H9 (cell line): ENCODE measurements at regions not wholly inside any gene's neighbourhood (a gene's known extent, or its start where the extent isn't known, plus 50 kb on each side); places are given as distances from the start of the nearest gene placed in this dataset.
A peak's percentile ranks its signal among the peaks of the same experiment; 100 is the strongest.
"Not testable (repeated sequence)": the region's sequence is repeated elsewhere in the genome, so short reads cannot be mapped to it uniquely, and the experiment has no call there.

Experiments
- DNase-seq: peaks from one replicate; pipeline ENCODE4 v3.0.0-alpha.2; 2017
- H2AFZ ChIP-seq: one replicate; pipeline ENCODE4 v1.6.1; 2013; ENCODE audit warnings: mild to moderate bottlenecking, low read length, control low read depth, moderate library complexity
- H2AK5ac ChIP-seq: 2 replicates; pipeline ENCODE4 v1.6.1; 2013; ENCODE audit warnings: low read length, control low read depth, mixed read lengths; ENCODE audit not compliant: insufficient read length
- H2BK120ac ChIP-seq: one replicate; pipeline ENCODE4 v1.6.1; 2013; ENCODE audit warnings: low read depth, mild to moderate bottlenecking, low read length, control low read depth, inconsistent platforms; ENCODE audit not compliant: poor library complexity, severe bottlenecking
- H2BK12ac ChIP-seq: 2 replicates; pipeline ENCODE4 v1.6.1; 2013; ENCODE audit warnings: low read length, control low read depth, mixed read lengths, low read depth; ENCODE audit not compliant: insufficient read length
- H2BK15ac ChIP-seq: 2 replicates; pipeline ENCODE4 v1.6.1; 2013; ENCODE audit warnings: low read depth, low read length, control low read depth
- H2BK20ac ChIP-seq: one replicate; pipeline ENCODE4 v1.6.1; 2013; ENCODE audit warnings: low read depth, mild to moderate bottlenecking, low read length, control low read depth, inconsistent platforms; ENCODE audit not compliant: poor library complexity, severe bottlenecking
- H2BK5ac ChIP-seq: 2 replicates; pipeline ENCODE4 v1.6.1; 2013; ENCODE audit warnings: low read length, control low read depth, mixed read lengths; ENCODE audit not compliant: insufficient read length
- H3K14ac ChIP-seq: 2 replicates; pipeline ENCODE4 v1.6.1; 2013; ENCODE audit warnings: low read length, control low read depth; ENCODE audit not compliant: insufficient read depth
- H3K18ac ChIP-seq: 2 replicates; pipeline ENCODE4 v1.6.1; 2013; ENCODE audit warnings: low read depth, mild to moderate bottlenecking, mixed read lengths, low read length, control low read depth; ENCODE audit not compliant: insufficient read length
- H3K23ac ChIP-seq: 2 replicates; pipeline ENCODE4 v1.6.1; 2013; ENCODE audit warnings: low read length, control low read depth, mixed read lengths, low read depth; ENCODE audit not compliant: insufficient read length
- H3K23me2 ChIP-seq: 2 replicates; pipeline ENCODE4 v1.6.1; 2013; ENCODE audit warnings: low read depth, mild to moderate bottlenecking, mixed read lengths, low read length, control low read depth; ENCODE audit not compliant: insufficient read length, poor library complexity, severe bottlenecking
- H3K27ac ChIP-seq: 2 replicates; pipeline ENCODE4 v1.5.1; 2013; ENCODE audit warnings: low read length, control low read depth, mixed read lengths, low read depth; ENCODE audit not compliant: insufficient read length
- H3K27me3 ChIP-seq: 2 replicates; pipeline ENCODE4 v1.6.1; 2013; ENCODE audit warnings: low read length, control low read depth, inconsistent platforms; ENCODE audit not compliant: insufficient read depth
- H3K4ac ChIP-seq: 2 replicates; pipeline ENCODE4 v1.6.1; 2013; ENCODE audit warnings: low read depth, mild to moderate bottlenecking, control low read depth, inconsistent platforms, low read length, moderate library complexity
- H3K4me1 ChIP-seq: 2 replicates; pipeline ENCODE4 v1.6.1; 2013; ENCODE audit warnings: low read length, control low read depth, inconsistent platforms; ENCODE audit not compliant: insufficient read depth
- H3K4me2 ChIP-seq: 2 replicates; pipeline ENCODE4 v1.6.1; 2013; ENCODE audit warnings: low read length, control low read depth, mixed read lengths; ENCODE audit not compliant: insufficient read length, insufficient read depth
- H3K56ac ChIP-seq: 2 replicates; pipeline ENCODE4 v1.6.1; 2013; ENCODE audit warnings: low read depth, mild to moderate bottlenecking, mixed read lengths, low read length, control low read depth; ENCODE audit not compliant: insufficient read length
- H3K79me1 ChIP-seq: 2 replicates; pipeline ENCODE4 v1.6.1; 2013; ENCODE audit warnings: low read depth, mild to moderate bottlenecking, moderate library complexity, low read length, control low read depth, inconsistent platforms; ENCODE audit not compliant: insufficient read depth, poor library complexity, severe bottlenecking
- H3K79me2 ChIP-seq: 2 replicates; pipeline ENCODE4 v1.6.1; 2013; ENCODE audit warnings: low read length, control low read depth, inconsistent platforms; ENCODE audit not compliant: insufficient read depth
- H3K9ac ChIP-seq: 2 replicates; pipeline ENCODE4 v1.6.1; 2013; ENCODE audit warnings: low read length, control low read depth, mixed read lengths; ENCODE audit not compliant: insufficient read length; ENCODE audit errors: extremely low read depth
- H3K9me3 ChIP-seq: one replicate; pipeline ENCODE4 v1.6.1; 2013; ENCODE audit warnings: low read depth, low read length, inconsistent platforms; ENCODE audit not compliant: control insufficient read depth
- H3T11ph ChIP-seq: one replicate; pipeline ENCODE4 v1.6.1; 2013; ENCODE audit warnings: mild to moderate bottlenecking, low read length, control low read depth, inconsistent platforms
- H4K20me1 ChIP-seq: one replicate; pipeline ENCODE4 v1.6.1; 2013; ENCODE audit not compliant: control insufficient read depth, insufficient read length, insufficient read depth
- H4K5ac ChIP-seq: 2 replicates; pipeline ENCODE4 v1.6.1; 2013; ENCODE audit warnings: low read depth, mild to moderate bottlenecking, mixed read lengths, low read length, control low read depth; ENCODE audit not compliant: insufficient read length
- H4K8ac ChIP-seq: replicated peaks from 2 replicates; pipeline ENCODE4 v1.6.1; 2013; ENCODE audit warnings: low read length, control low read depth, mixed read lengths, low read depth; ENCODE audit not compliant: insufficient read length
- H4K91ac ChIP-seq: 2 replicates; pipeline ENCODE4 v1.6.1; 2013; ENCODE audit warnings: low read depth, mild to moderate bottlenecking, moderate library complexity, mixed read lengths, low read length, control low read depth; ENCODE audit not compliant: insufficient read length
- H3K27ac Mint-ChIP-seq, 3 experiments: 2 replicates in 2 of 3; 3 replicates in 1 of 3; pipeline ENCODE4 v1.8.0; 2020 to 2021; ENCODE audit warnings: mixed read lengths in 3 of 3, mild to moderate bottlenecking in 1 of 3, moderate library complexity in 1 of 3
- H3K27me3 Mint-ChIP-seq: 2 replicates; pipeline ENCODE4 v1.8.0; 2021; ENCODE audit warnings: low read depth, mild to moderate bottlenecking, moderate library complexity, mixed read lengths
- H3K36me3 Mint-ChIP-seq, 3 experiments: 2 replicates in 2 of 3; 3 replicates in 1 of 3; pipeline ENCODE4 v1.8.0; 2020 to 2021; ENCODE audit warnings: low read depth in 3 of 3, mixed read lengths in 3 of 3; ENCODE audit not compliant: insufficient read depth in 1 of 3
- H3K4me1 Mint-ChIP-seq, 2 experiments: 2 replicates each; pipeline ENCODE4 v1.8.0; 2020; ENCODE audit warnings: mixed read lengths in 2 of 2
- H3K4me3 Mint-ChIP-seq, 2 experiments: 2 replicates in 1 of 2; 3 replicates in 1 of 2; pipeline ENCODE4 v1.8.0; 2020 to 2021; ENCODE audit warnings: mild to moderate bottlenecking in 2 of 2, mixed read lengths in 2 of 2, moderate library complexity in 1 of 2
- H3K9me3 Mint-ChIP-seq, 2 experiments: 2 replicates in 1 of 2; 3 replicates in 1 of 2; pipeline ENCODE4 v1.8.0; 2020; ENCODE audit warnings: mild to moderate bottlenecking in 2 of 2, mixed read lengths in 2 of 2, moderate library complexity in 1 of 2
- WGBS: extraction: QIAGEN DNeasy Blood & Tissue Kit; methylation state at CpG from one replicate; pipeline ENCODE4 v1.1.7; 2013; ENCODE audit warnings: missing lambda C conversion rate, low lambda C conversion rate, mixed read lengths; ENCODE audit not compliant: insufficient read length; ENCODE audit errors: extremely low coverage; 5-methylcytosine and 5-hydroxymethylcytosine counted together

DNA sequence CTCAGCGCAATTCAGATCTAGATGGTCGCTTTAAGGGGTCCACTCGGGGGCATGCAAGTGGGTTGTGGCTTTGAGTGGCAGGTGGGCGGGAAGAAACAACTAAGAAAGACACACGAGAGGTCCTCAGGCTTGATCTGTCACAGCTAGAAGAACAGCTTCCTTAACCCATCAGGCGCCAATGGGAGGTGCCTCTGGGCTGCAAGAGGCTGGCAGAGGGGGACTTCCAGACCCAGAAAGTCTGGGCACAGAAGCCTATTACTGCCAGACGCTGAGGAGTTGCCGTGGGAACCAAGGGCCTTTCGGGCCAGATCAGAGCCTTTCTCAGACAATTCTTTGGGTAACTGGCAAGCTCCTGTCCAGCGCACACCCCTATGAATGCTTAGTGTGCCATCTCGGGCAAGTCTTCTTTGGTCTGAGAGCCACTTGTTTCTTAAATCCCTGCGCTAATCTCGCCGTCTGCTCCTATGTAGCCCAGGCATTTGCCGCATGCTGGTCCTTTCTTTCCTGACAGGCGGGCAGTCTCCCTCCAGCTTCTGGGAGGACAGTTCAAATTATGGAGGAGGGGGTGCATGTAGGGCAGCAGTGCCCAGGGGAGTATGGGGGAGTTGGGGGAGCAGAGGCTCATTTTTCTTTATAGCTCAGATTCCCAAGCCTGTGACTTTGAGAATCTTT lies 300.9 kb upstream of the ZNF337 start:
- no CpG with 5 or more reads among the region's 16 CpGs for WGBS
- H4K20me1 ChIP-seq, H4K91ac ChIP-seq, H4K5ac ChIP-seq, H4K8ac ChIP-seq, H3K9me3 ChIP-seq, H3K9ac ChIP-seq, H3K4ac ChIP-seq, H2BK120ac ChIP-seq, H3K4me3 Mint-ChIP-seq, H3K27ac ChIP-seq, H3K9me3 Mint-ChIP-seq, H2BK12ac ChIP-seq, H3K79me2 ChIP-seq, H3K18ac ChIP-seq, H2BK5ac ChIP-seq, DNase-seq, H3K27me3 ChIP-seq, H2BK20ac ChIP-seq, H2AFZ ChIP-seq, H3K4me2 ChIP-seq, H3K23me2 ChIP-seq, H3T11ph ChIP-seq, H2AK5ac ChIP-seq, H3K36me3 Mint-ChIP-seq, H3K4me1 ChIP-seq, H3K23ac ChIP-seq, H3K14ac ChIP-seq, H3K79me1 ChIP-seq, H3K56ac ChIP-seq, H3K27me3 Mint-ChIP-seq, H2BK15ac ChIP-seq, H3K4me1 Mint-ChIP-seq: not testable (repeated sequence)
- H3K27ac Mint-ChIP-seq: peak overlapping the region in 1 of 3 experiments; percentile 60; a peak in 2 of 7 replicates
